ENCODE measurements at regions not wholly inside any gene's neighbourhood (a gene's known extent, or its start where the extent isn't known, plus 50 kb on each side); places are given as distances from the start of the nearest gene placed in this dataset.

- no peak for DNase-seq (ENCODE audit: low read depth)
These were observed 186.2 kb downstream of the NEDD1 start for GRCh38 chr12:97093187-97093683.

GRCh38 chr12:97097734-97098133 is 190.7 kb downstream of the NEDD1 start:
- DNase-seq (ENCODE audit: low read depth), result no peak

- no peak for DNase-seq (ENCODE audit: low read depth)
These were observed 202.4 kb downstream of the NEDD1 start for GRCh38 chr12:97109441-97109840.

- DNase-seq (ENCODE audit: low read depth), result no peak
These were observed 205.1 kb downstream of the NEDD1 start for GRCh38 chr12:97112136-97112535.

GRCh38 chr12:97118796-97119375 is 211.8 kb downstream of the NEDD1 start:
- DNase-seq (ENCODE audit: low read depth), result no peak

- no peak for DNase-seq (ENCODE audit: low read depth)
These were observed 220.0 kb downstream of the NEDD1 start for GRCh38 chr12:97127061-97127460.

- no peak for DNase-seq (ENCODE audit: low read depth)
These were observed 224.3 kb downstream of the NEDD1 start for GRCh38 chr12:97131220-97131981.

GRCh38 chr12:97132270-97132669 is 225.2 kb downstream of the NEDD1 start:
- DNase-seq (ENCODE audit: low read depth), result no peak

GRCh38 chr12:97134495-97134894 is 227.4 kb downstream of the NEDD1 start:
- DNase-seq (ENCODE audit: low read depth), result no peak

- DNase-seq (ENCODE audit: low read depth), result no peak
These were observed 233.3 kb downstream of the NEDD1 start for GRCh38 chr12:97140355-97140754.

GRCh38 chr12:97142737-97143410 is 235.8 kb downstream of the NEDD1 start:
- no peak for DNase-seq (ENCODE audit: low read depth)

GRCh38 chr12:97148941-97149559 is 242.0 kb downstream of the NEDD1 start:
- DNase-seq (ENCODE audit: low read depth), result no peak

GRCh38 chr12:97151481-97151880 is 244.4 kb downstream of the NEDD1 start:
- DNase-seq (ENCODE audit: low read depth), result no peak

- DNase-seq (ENCODE audit: low read depth), result no peak
These were observed 252.3 kb downstream of the NEDD1 start for GRCh38 chr12:97159377-97159776.

- no peak for DNase-seq (ENCODE audit: low read depth)
These were observed 253.2 kb downstream of the NEDD1 start for GRCh38 chr12:97160277-97160676.

GRCh38 chr12:97162173-97162572 is 255.1 kb downstream of the NEDD1 start:
- no peak for DNase-seq (ENCODE audit: low read depth)

GRCh38 chr12:97164936-97165335 is 257.9 kb downstream of the NEDD1 start:
- DNase-seq (ENCODE audit: low read depth), result no peak

- DNase-seq (ENCODE audit: low read depth), result no peak
These were observed 260.5 kb downstream of the NEDD1 start for GRCh38 chr12:97167598-97167997.

- no peak for DNase-seq (ENCODE audit: low read depth)
These were observed 261.7 kb downstream of the NEDD1 start for GRCh38 chr12:97168804-97169203.

GRCh38 chr12:97169889-97170567 is 263.0 kb downstream of the NEDD1 start:
- no peak for DNase-seq (ENCODE audit: low read depth)

- DNase-seq (ENCODE audit: low read depth), result no peak
These were observed 266.8 kb downstream of the NEDD1 start for GRCh38 chr12:97173688-97174410.

Measured in stromal cell of bone marrow (primary cell).